ENCODE measurements at regions not wholly inside any gene's neighbourhood (a gene's known extent, or its start where the extent isn't known, plus 50 kb on each side); places are given as distances from the start of the nearest gene placed in this dataset.

DNA sequence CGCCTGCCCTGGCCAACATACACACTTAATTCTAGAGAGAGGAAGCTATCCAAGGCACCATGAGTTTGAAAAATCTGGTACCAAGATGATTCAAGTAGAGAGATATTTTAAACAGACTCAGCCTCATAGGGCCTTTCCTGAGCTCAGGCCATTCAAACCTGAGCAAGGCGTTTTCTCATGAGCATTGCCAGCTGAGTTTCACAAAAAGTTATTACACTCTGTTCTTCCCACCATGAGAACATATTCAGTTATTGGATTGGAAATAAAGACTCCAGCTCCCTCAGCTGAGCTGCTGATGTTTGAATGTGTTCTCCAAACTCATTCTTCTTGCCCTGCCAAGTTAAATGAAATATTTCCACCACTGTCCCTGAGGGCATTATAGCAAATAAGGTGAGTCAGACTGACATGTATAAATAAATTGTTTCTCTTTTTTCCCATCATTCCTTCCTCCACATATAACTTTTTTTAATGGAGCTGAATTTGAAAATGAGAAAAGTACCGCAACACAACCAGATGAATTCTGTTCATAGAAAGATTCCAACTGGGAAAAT is 429.6 kb downstream of the RAB28 start:
- Histone ChIP-seq H3K27me3 (ENCODE audit: insufficient read depth in 3 of 3, low read length in 2 of 3) (no peaks in the 10 kb centered on the region), H3K36me3 (ENCODE audit: insufficient read depth in 1 of 2, low read depth in 1 of 2) (no peaks in the 10 kb centered on the region), H3K27ac (no peak overlapping the region), H3K4me1 (no peaks in the 10 kb centered on the region), H3K4me3 (no peak overlapping the region), H3K9me3 (no peaks in the 10 kb centered on the region)
- DNase-seq (no peak), ATAC-seq (no peak)
- TF ChIP-seq, protein P1, sequence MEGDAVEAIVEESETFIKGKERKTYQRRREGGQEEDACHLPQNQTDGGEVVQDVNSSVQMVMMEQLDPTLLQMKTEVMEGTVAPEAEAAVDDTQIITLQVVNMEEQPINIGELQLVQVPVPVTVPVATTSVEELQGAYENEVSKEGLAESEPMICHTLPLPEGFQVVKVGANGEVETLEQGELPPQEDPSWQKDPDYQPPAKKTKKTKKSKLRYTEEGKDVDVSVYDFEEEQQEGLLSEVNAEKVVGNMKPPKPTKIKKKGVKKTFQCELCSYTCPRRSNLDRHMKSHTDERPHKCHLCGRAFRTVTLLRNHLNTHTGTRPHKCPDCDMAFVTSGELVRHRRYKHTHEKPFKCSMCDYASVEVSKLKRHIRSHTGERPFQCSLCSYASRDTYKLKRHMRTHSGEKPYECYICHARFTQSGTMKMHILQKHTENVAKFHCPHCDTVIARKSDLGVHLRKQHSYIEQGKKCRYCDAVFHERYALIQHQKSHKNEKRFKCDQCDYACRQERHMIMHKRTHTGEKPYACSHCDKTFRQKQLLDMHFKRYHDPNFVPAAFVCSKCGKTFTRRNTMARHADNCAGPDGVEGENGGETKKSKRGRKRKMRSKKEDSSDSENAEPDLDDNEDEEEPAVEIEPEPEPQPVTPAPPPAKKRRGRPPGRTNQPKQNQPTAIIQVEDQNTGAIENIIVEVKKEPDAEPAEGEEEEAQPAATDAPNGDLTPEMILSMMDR (IDR thresholded peaks at IDR 0.05): no peak
- intact Hi-C loops (cut with DNase I): no loop called here
- WGBS, 3 donors: 76 to 89% (median 78%) methylated on average over 3 of the region's 3 CpGs

DNA sequence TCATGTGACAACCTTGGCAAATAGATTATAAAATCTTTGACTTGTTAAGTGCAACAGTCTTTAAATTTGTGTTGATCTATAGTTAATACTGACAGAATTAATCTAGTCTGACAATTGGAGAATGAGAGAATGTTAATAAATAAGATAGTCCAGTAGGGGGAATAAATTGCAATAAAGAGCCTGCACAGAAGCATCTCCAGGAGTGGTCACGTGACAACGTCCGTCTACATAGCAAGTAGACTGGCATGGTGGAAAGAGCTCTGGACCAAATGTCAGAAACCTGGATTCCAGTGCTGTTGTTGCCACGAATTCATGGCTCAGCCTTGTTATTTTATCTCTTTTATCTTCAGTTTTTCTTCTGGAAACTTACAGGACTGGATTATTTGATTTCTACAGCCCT is 436.5 kb downstream of the RAB28 start:
- Histone ChIP-seq H3K9me3 (no peaks in the 10 kb centered on the region), H3K4me1 (no peaks in the 10 kb centered on the region), H3K27me3 (ENCODE audit: insufficient read depth in 3 of 3, low read length in 2 of 3) (no peaks in the 10 kb centered on the region), H3K4me3 (no peak overlapping the region), H3K36me3 (ENCODE audit: insufficient read depth in 1 of 2, low read depth in 1 of 2) (no peaks in the 10 kb centered on the region), H3K27ac (no peak overlapping the region)
- WGBS, 3 donors: 73 to 78% (median 77%) methylated on average over 4 of the region's 4 CpGs
- intact Hi-C loops (cut with DNase I): no loop called here
- TF ChIP-seq, protein P1 (IDR thresholded peaks at IDR 0.05): no peak
- DNase-seq: no peak
- ATAC-seq: no peak

DNA sequence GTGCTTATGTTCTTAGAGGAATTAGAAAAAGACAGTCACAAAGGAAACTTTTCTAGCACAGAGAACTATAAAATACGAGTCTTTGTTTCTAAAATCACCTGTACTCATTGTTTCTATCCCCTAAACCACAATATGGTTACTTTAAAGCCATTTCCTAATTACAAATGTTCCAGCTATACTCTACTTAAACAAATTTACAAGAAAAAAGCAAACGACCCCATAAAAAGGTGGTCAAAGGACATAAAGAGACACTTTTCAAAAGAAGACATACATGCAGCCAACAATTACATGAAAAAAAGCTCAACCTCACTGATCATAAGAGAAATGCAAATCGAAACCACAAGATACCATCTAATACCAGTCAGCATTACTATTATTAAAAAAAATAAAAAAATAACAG is 447.3 kb downstream of the RAB28 start:
- TF ChIP-seq, protein P1 (IDR thresholded peaks at IDR 0.05): no peak
- 52 to 71% (median 54%) methylated on average over 3 of the region's 3 CpGs for WGBS, 3 donors
- Histone ChIP-seq H3K4me3 (no peak overlapping the region), H3K36me3 (ENCODE audit: insufficient read depth in 1 of 2, low read depth in 1 of 2) (no peaks in the 10 kb centered on the region), H3K9me3 (no peaks in the 10 kb centered on the region), H3K27me3 (ENCODE audit: insufficient read depth in 3 of 3, low read length in 2 of 3) (no peaks in the 10 kb centered on the region), H3K27ac (no peak overlapping the region), H3K4me1 (no peaks in the 10 kb centered on the region)
- intact Hi-C loops (cut with DNase I): no loop called here
- DNase-seq (no peak), ATAC-seq (no peak)

DNA sequence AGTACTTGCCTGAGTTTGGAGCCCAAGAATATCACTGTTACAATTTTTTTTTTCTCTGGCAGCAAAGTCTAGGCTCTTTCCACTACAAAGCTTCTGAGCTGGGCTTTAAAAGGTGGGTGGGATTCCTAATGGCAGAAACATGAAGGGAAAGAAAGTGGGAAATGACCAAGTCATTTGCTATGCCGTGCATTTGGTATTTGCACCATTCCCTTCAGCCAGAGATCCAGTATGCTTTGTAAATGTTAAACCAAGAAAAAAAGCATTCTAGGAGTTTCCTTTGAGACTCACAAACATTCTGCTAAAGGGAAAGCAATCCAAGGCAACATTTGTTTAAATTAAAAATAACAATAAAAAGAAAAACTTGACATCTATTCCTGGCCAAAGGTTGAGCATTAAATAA is 451.2 kb downstream of the RAB28 start:
- ATAC-seq (no peak), DNase-seq (no peak)
- Histone ChIP-seq H3K36me3 (ENCODE audit: insufficient read depth in 1 of 2, low read depth in 1 of 2) (no peaks in the 10 kb centered on the region), H3K27me3 (ENCODE audit: insufficient read depth in 3 of 3, low read length in 2 of 3) (no peaks in the 10 kb centered on the region), H3K4me1 (no peaks in the 10 kb centered on the region), H3K9me3 (no peaks in the 10 kb centered on the region), H3K27ac (no peak overlapping the region), H3K4me3 (no peak overlapping the region)
- TF ChIP-seq, protein P1 (IDR thresholded peaks at IDR 0.05): no peak
- 76 to 92% (median 79%) methylated on average over 1 of the region's 1 CpG for WGBS, 3 donors
- intact Hi-C loops (cut with DNase I): no loop called here
